A549 (cell line): ENCODE measurements at regions not wholly inside any gene's neighbourhood (a gene's known extent, or its start where the extent isn't known, plus 50 kb on each side); places are given as distances from the start of the nearest gene placed in this dataset.

ENCODE experiments used
- ATAC-seq, 2 experiments: fragments of 200-7000 bp in 1 of 2; fragments of >200 bp in 1 of 2; cut with Nextera tagmentation in 1 of 2; cut with Tn5 transposase in 1 of 2; 3 replicates each; pipeline versions ENCODE4 v1.8.0 to v1.9.1; 2018 to 2020; ENCODE audit warnings: mild to moderate bottlenecking in 1 of 2, moderate library complexity in 1 of 2
- CTCF ChIA-PET: fragments of 300-600 bp; sonication (Branson Sonifier 250); formaldehyde crosslinking; extraction: SDS; loops from one replicate; lab custom pipeline; 2021; ENCODE audit warnings: antibody characterized with exemption, inconsistent platforms; lab: Yijun Ruan, JAX
- POLR2A ChIA-PET: fragments of 350-600 bp; formaldehyde crosslinking; extraction: SDS; loops from one replicate; lab custom pipeline; 2021; ENCODE audit warnings: antibody characterized with exemption, inconsistent platforms; lab: Yijun Ruan, JAX
- DNase-seq, 2 experiments: peaks; one replicate each; pipeline versions ENCODE4 v3.0.0 to v3.0.0-alpha.2; 2011 to 2016; ENCODE audit warnings: low read depth in 1 of 2, low spot score in 1 of 2
- FAIRE-seq: peaks from 2 replicates; lab custom pipeline; 2011; peaks lifted over from hg19 to GRCh38; lab: Jason Lieb, UNC
- H3K27ac ChIP-seq, 2 experiments: fragments of >200 bp; sonication (Bioruptor Twin); formaldehyde crosslinking; 3 replicates each; pipeline ENCODE4 v1.5.1; 2016 to 2017
- H3K4me1 ChIP-seq: fragments of >200 bp; sonication (Bioruptor Twin); formaldehyde crosslinking; 3 replicates; pipeline ENCODE4 v1.6.1; 2016
- H3K4me2 ChIP-seq: fragments of >200 bp; sonication (Bioruptor Twin); formaldehyde crosslinking; 3 replicates; pipeline ENCODE4 v1.6.1; 2016
- H3K4me3 ChIP-seq: fragments of >200 bp; sonication (Bioruptor Twin); formaldehyde crosslinking; 3 replicates; pipeline ENCODE4 v1.5.1; 2016
- H3K9me3 ChIP-seq: fragments of >200 bp; sonication (Bioruptor Twin); formaldehyde crosslinking; 3 replicates; pipeline ENCODE4 v1.6.1; 2016
- BCL3 ChIP-seq: fragments of >200 bp; sonication (Bioruptor Twin); formaldehyde crosslinking; IDR thresholded peaks from 3 replicates; pipeline ENCODE4 v1.6.1; 2016
- CBX2 ChIP-seq: fragments of 200-600 bp; sonication (generic); IDR thresholded peaks from 2 replicates; pipeline ENCODE4 v1.6.1; 2016; ENCODE audit warnings: low read depth, mild to moderate bottlenecking, borderline replicate concordance
- CEBPB ChIP-seq, 2 experiments: fragments of >200 bp in 1 of 2; sonication (Bioruptor Twin) in 1 of 2; formaldehyde crosslinking in 1 of 2; IDR thresholded peaks; 2 replicates each; pipeline ENCODE4 v1.6.1; 2012 to 2016
- CHD4 ChIP-seq: fragments of 200-600 bp; sonication (generic); IDR thresholded peaks from 2 replicates; pipeline ENCODE4 v1.6.1; 2016; ENCODE audit warnings: antibody characterized with exemption, mild to moderate bottlenecking, borderline replicate concordance
- CTCF ChIP-seq: fragments of >200 bp; sonication (Bioruptor Twin); formaldehyde crosslinking; IDR thresholded peaks from 3 replicates; pipeline ENCODE4 v1.5.1; 2016
- E2F6 ChIP-seq: IDR thresholded peaks from 2 replicates; pipeline ENCODE4 v1.6.1; 2012; ENCODE audit warnings: low read depth, borderline replicate concordance
- EHF ChIP-seq: fragments of 250-450 bp; sonication (Bioruptor Pico); IDR thresholded peaks from 2 replicates; pipeline ENCODE4 v1.5.0; 2020; ENCODE audit warnings: mild to moderate bottlenecking
- EHMT2 ChIP-seq: fragments of 200-600 bp; sonication (generic); IDR thresholded peaks from 2 replicates; pipeline ENCODE4 v1.6.1; 2016; ENCODE audit warnings: antibody characterized with exemption, low read depth, mild to moderate bottlenecking, moderate library complexity
- EP300 ChIP-seq, 2 experiments: fragments of >200 bp; sonication (Bioruptor Twin); formaldehyde crosslinking; IDR thresholded peaks; 2 replicates in 1 of 2; 3 replicates in 1 of 2; pipeline ENCODE4 v1.6.1; 2016 to 2017
- FOSL2 ChIP-seq, 2 experiments: fragments of 450-650 bp in 1 of 2; fragments of >200 bp in 1 of 2; sonication (Bioruptor Twin) in 1 of 2; formaldehyde crosslinking; IDR thresholded peaks; 2 replicates each; pipeline versions ENCODE4 v1.5.0 to v1.6.1; 2016 to 2020; ENCODE audit warnings: mild to moderate bottlenecking in 1 of 2, moderate library complexity in 1 of 2
- FOXS1 ChIP-seq: fragments of 250-450 bp; sonication (Bioruptor Pico); IDR thresholded peaks from 2 replicates; pipeline ENCODE4 v1.5.0; 2020; ENCODE audit warnings: mild to moderate bottlenecking, moderate library complexity
- HDAC2 ChIP-seq: fragments of 200-600 bp; sonication (generic); IDR thresholded peaks from 2 replicates; pipeline ENCODE4 v1.6.1; 2016
- HES2 ChIP-seq: fragments of >200 bp; sonication (Bioruptor Twin); formaldehyde crosslinking; IDR thresholded peaks from 2 replicates; pipeline ENCODE4 v1.6.1; 2016
- HMGXB4 ChIP-seq: fragments of 250-450 bp; sonication (Bioruptor Pico); IDR thresholded peaks from 2 replicates; pipeline ENCODE4 v1.5.0; 2021; ENCODE audit warnings: mild to moderate bottlenecking, moderate library complexity, borderline replicate concordance
- HOXA7 ChIP-seq: fragments of 250-450 bp; sonication (Bioruptor Pico); IDR thresholded peaks from 2 replicates; pipeline ENCODE4 v1.5.0; 2020; ENCODE audit warnings: mild to moderate bottlenecking, moderate library complexity
- HOXB13 ChIP-seq: fragments of 250-450 bp; sonication (Bioruptor Pico); IDR thresholded peaks from 2 replicates; pipeline ENCODE4 v1.5.0; 2020; ENCODE audit warnings: low read depth, mild to moderate bottlenecking, moderate library complexity
- HOXB5 ChIP-seq: fragments of 250-450 bp; sonication (Bioruptor Pico); IDR thresholded peaks from 2 replicates; pipeline ENCODE4 v1.5.0; 2020; ENCODE audit warnings: mild to moderate bottlenecking, moderate library complexity
- JUN ChIP-seq, 2 experiments: fragments of >200 bp; sonication (Bioruptor Twin); formaldehyde crosslinking; IDR thresholded peaks; 2 replicates in 1 of 2; 3 replicates in 1 of 2; pipeline ENCODE4 v1.6.1; 2016 to 2017
- JUNB ChIP-seq: fragments of >200 bp; sonication (Bioruptor Twin); formaldehyde crosslinking; IDR thresholded peaks from 2 replicates; pipeline ENCODE4 v1.6.1; 2016
- KDM5A ChIP-seq: fragments of 200-600 bp; sonication (generic); IDR thresholded peaks from 2 replicates; pipeline ENCODE4 v1.6.1; 2016; ENCODE audit warnings: antibody characterized with exemption, mild to moderate bottlenecking
- MAX ChIP-seq: IDR thresholded peaks from 2 replicates; pipeline ENCODE4 v1.6.1; 2012
- MAZ ChIP-seq: fragments of 150-350 bp; IDR thresholded peaks from 2 replicates; pipeline ENCODE4 v1.6.1; 2014; ENCODE audit warnings: antibody characterized with exemption, low read depth, low read length, borderline replicate concordance
- MYC ChIP-seq: IDR thresholded peaks from 2 replicates; pipeline ENCODE4 v1.6.1; 2012; ENCODE audit warnings: mild to moderate bottlenecking, inconsistent platforms, low read length, improper control_type of control experiment, borderline replicate concordance
- PHF8 ChIP-seq: fragments of 200-600 bp; sonication (generic); IDR thresholded peaks from 2 replicates; pipeline ENCODE4 v1.6.1; 2016; ENCODE audit warnings: low read depth, mild to moderate bottlenecking, antibody characterized with exemption, moderate library complexity, borderline replicate concordance
- POLR2A ChIP-seq: IDR thresholded peaks from 2 replicates; pipeline ENCODE4 v1.6.1; 2012; ENCODE audit warnings: mild to moderate bottlenecking, low read length
- RAD21 ChIP-seq, 2 experiments: fragments of >200 bp in 1 of 2; sonication (Bioruptor Twin) in 1 of 2; formaldehyde crosslinking in 1 of 2; IDR thresholded peaks in 1 of 2; conservative IDR thresholded peaks in 1 of 2; 2 replicates in 1 of 2; 3 replicates in 1 of 2; pipeline ENCODE4 v1.6.1; 2012 to 2018; ENCODE audit warnings: inconsistent platforms in 1 of 2
- RARB ChIP-seq: fragments of 250-450 bp; sonication (Bioruptor Pico); IDR thresholded peaks from 2 replicates; pipeline ENCODE4 v1.8.0; 2021; ENCODE audit warnings: mild to moderate bottlenecking, moderate library complexity
- RCOR1 ChIP-seq: fragments of 150-350 bp; IDR thresholded peaks from 2 replicates; pipeline ENCODE4 v1.6.1; 2014; ENCODE audit warnings: antibody characterized with exemption, low read length, low read depth
- RFX5 ChIP-seq: fragments of 450-650 bp; IDR thresholded peaks from 2 replicates; pipeline ENCODE4 v1.7.1; 2014; ENCODE audit warnings: antibody characterized with exemption, mild to moderate bottlenecking, moderate library complexity
- SMC3 ChIP-seq: fragments of >200 bp; sonication (Bioruptor Twin); formaldehyde crosslinking; IDR thresholded peaks from 3 replicates; pipeline ENCODE4 v1.6.1; 2018; ENCODE audit warnings: inconsistent platforms
- SREBF2 ChIP-seq: fragments of 450-650 bp; IDR thresholded peaks from 2 replicates; pipeline ENCODE4 v1.6.1; 2014; ENCODE audit warnings: mild to moderate bottlenecking, moderate library complexity
- TP53 ChIP-seq: fragments of 250-450 bp; sonication (Bioruptor Pico); IDR thresholded peaks from 2 replicates; pipeline ENCODE4 v1.5.0; 2021; ENCODE audit warnings: mild to moderate bottlenecking, moderate library complexity
- ZC3H11A ChIP-seq: fragments of 450-650 bp; IDR thresholded peaks from 2 replicates; pipeline ENCODE4 v1.6.1; 2014; ENCODE audit warnings: antibody characterized with exemption, mild to moderate bottlenecking
- ZFP36 ChIP-seq: fragments of 450-650 bp; IDR thresholded peaks from 2 replicates; pipeline ENCODE4 v1.6.1; 2014; ENCODE audit warnings: borderline replicate concordance; ENCODE audit not compliant: partially characterized antibody
- ZNF302 ChIP-seq: fragments of 250-450 bp; sonication (Bioruptor Pico); IDR thresholded peaks from 2 replicates; pipeline ENCODE4 v1.9.0; 2021; ENCODE audit warnings: inconsistent platforms, mild to moderate bottlenecking, moderate library complexity
- ZSCAN20 ChIP-seq: fragments of 250-450 bp; sonication (Bioruptor Pico); IDR thresholded peaks from 2 replicates; pipeline ENCODE4 v1.8.0; 2022; ENCODE audit warnings: mild to moderate bottlenecking, moderate library complexity
- WGBS: methylation state at CpG from one replicate; pipeline ENCODE4 v1.1.6; 2017; ENCODE audit errors: missing lambda C conversion rate; 5-methylcytosine and 5-hydroxymethylcytosine counted together

- CTCF ChIA-PET: no interaction called here
- 22% methylated on average over 1 of the region's 1 CpG for WGBS
- Histone ChIP-seq H3K9me3 (no peaks in the 10 kb centered on the region), H3K4me2 (peak overlapping the region; percentile 69), H3K27ac (peak overlapping the region; percentile 78 to 89), H3K4me3 (no peak overlapping the region), H3K4me1 (peaks cover 48% of the 10 kb centered on the region)
- DNase-seq (peak; percentile 44 to 70), ATAC-seq (peak; percentile 79 to 82), FAIRE-seq (peak; percentile 93)
- POLR2A ChIA-PET: interaction anchor here (1.0 kb wide), 1 partner anchor 8 kb away, joined by 3 read pairs; no protein-coding TSS in a partner anchor
- TF ChIP-seq CTCF (no peak), RCOR1 (no peak), FOXS1 (CRISPR knock-in tag) (no peak; the same call in 1 of the 2 replicates), MAX (peak; percentile 74), ZC3H11A (no peak), EHF (CRISPR knock-in tag) (0 out of 2 replicates have a peak, but pooled peaks have one; percentile 23), ZFP36 (no peak), SREBF2 (no peak), RAD21 (conservative IDR thresholded peaks at IDR 0.05 in 1 of 2, IDR thresholded peaks at IDR 0.05 in 1 of 2) (peak; percentile 25 to 37; a peak in 1 of 5 replicates), RFX5 (no peak), HES2 (peak; percentile 79; the same call in 1 of the 2 replicates), CBX2 (no peak), MAZ (no peak), TP53 (CRISPR knock-in tag) (no peak), CHD4 (no peak), HOXA7 (CRISPR knock-in tag) (no peak), EHMT2 (no peak), KDM5A (no peak), ZSCAN20 (CRISPR knock-in tag) (no peak), CEBPB (IDR thresholded peaks at IDR 0.05) (peak; percentile 91 to 92), SMC3 (peak; percentile 40; the same call in 1 of the 3 replicates), HDAC2 (no peak), HOXB5 (peak; percentile 70; the same call in 1 of the 2 replicates), JUNB (peak; percentile 95), E2F6 (peak; percentile 52; the same call in 1 of the 2 replicates), JUN (IDR thresholded peaks at IDR 0.05) (peak; percentile 77 to 79; a peak in 3 of 5 replicates), RARB (CRISPR knock-in tag) (no peak), HMGXB4 (CRISPR knock-in tag) (no peak), PHF8 (no peak), EP300 (IDR thresholded peaks at IDR 0.05) (peak; percentile 58 to 79; a peak in 3 of 5 replicates), MYC (no peak), ZNF302 (0 out of 2 replicates have a peak, but pooled peaks have one; percentile 26), POLR2A (no peak), FOSL2 (IDR thresholded peaks at IDR 0.05) (peak; percentile 95), FOSL2 (CRISPR knock-in tag; IDR thresholded peaks at IDR 0.05) (peak; percentile 91), BCL3 (peak; percentile 66; the same call in 1 of the 3 replicates), HOXB13 (CRISPR knock-in tag) (no peak)
Measured at GRCh38 chr5:143921525-143922311, 109.8 kb downstream of the HMHB1 start.
